Activated B cell treated with CpG ODN at 0.5 μM for 24 hours (primary cell): ENCODE measurements at regions not wholly inside any gene's neighbourhood (a gene's known extent, or its start where the extent isn't known, plus 50 kb on each side); places are given as distances from the start of the nearest gene placed in this dataset.

ENCODE experiments used
- ATAC-seq: fragments of 200-7000 bp; cut with Tn5 transposase; one replicate; pipeline ENCODE4 v1.10.0; 2021; ENCODE audit warnings: low read depth, mild to moderate bottlenecking, moderate library complexity
- CTCF ChIA-PET: fragments of 350-600 bp; sonication (Branson Sonifier 250); formaldehyde crosslinking; loops from one replicate; lab custom pipeline; 2021; ENCODE audit warnings: antibody characterized with exemption; lab: Charles Lee
- POLR2A ChIA-PET: fragments of 350-600 bp; sonication (Branson Sonifier 250); formaldehyde crosslinking; loops from one replicate; lab custom pipeline; 2021; ENCODE audit warnings: antibody characterized with exemption; lab: Charles Lee
- DNase-seq: peaks from one replicate; pipeline ENCODE4 v3.0.0; 2022
- H3K27ac Mint-ChIP-seq: one replicate; pipeline ENCODE4 v1.8.0; 2020; ENCODE audit warnings: mixed read lengths
- H3K27me3 Mint-ChIP-seq: one replicate; pipeline ENCODE4 v1.8.0; 2021; ENCODE audit warnings: mixed read lengths
- H3K36me3 Mint-ChIP-seq: one replicate; pipeline ENCODE4 v1.8.0; 2021; ENCODE audit warnings: low read depth, mixed read lengths
- H3K4me1 Mint-ChIP-seq: one replicate; pipeline ENCODE4 v1.8.0; 2021; ENCODE audit warnings: mixed read lengths
- H3K4me3 Mint-ChIP-seq: one replicate; pipeline ENCODE4 v1.8.0; 2020; ENCODE audit warnings: mild to moderate bottlenecking, mixed read lengths
- H3K9me3 Mint-ChIP-seq: one replicate; pipeline ENCODE4 v1.8.0; 2020; ENCODE audit warnings: mixed read lengths
- CTCF ChIP-seq: fragments of 200-600 bp; IDR thresholded peaks from one replicate; pipeline ENCODE4 v1.8.0; 2022; ENCODE audit warnings: antibody characterized with exemption, mild to moderate bottlenecking
- intact Hi-C: fragments of 100-400 bp; cut with micrococcal nuclease; formaldehyde crosslinking; loops from one replicate; pipeline ENCODE4 v1.15.1; 2024

GRCh38 chr7:142598297-142598696, 151.0 kb upstream of the PRSS1 start:
- Mint-ChIP-seq H3K27ac (no peak overlapping the region), H3K4me3 (no peak overlapping the region), H3K27me3 (peaks cover 42% of the 10 kb centered on the region), H3K36me3 (no peaks in the 10 kb centered on the region), H3K4me1 (no peaks in the 10 kb centered on the region), H3K9me3 (no peaks in the 10 kb centered on the region)
- DNase-seq (no peak), ATAC-seq (no peak)
- CTCF ChIA-PET = interaction anchor here (0.7 to 0.9 kb wide), 2 partner anchors 11 to 418 kb away, joined by 3 read pairs; no protein-coding TSS in a partner anchor
- POLR2A ChIA-PET = no interaction called here
- TF ChIP-seq CTCF = no peak
- intact Hi-C loops = no loop called here

- Mint-ChIP-seq H3K27ac (no peak overlapping the region), H3K36me3 (no peaks in the 10 kb centered on the region), H3K27me3 (peaks cover 43% of the 10 kb centered on the region), H3K4me1 (no peaks in the 10 kb centered on the region), H3K4me3 (no peak overlapping the region), H3K9me3 (no peaks in the 10 kb centered on the region)
- intact Hi-C loops = no loop called here
- ChIA-PET CTCF (interaction anchor here (0.9 kb wide), 1 partner anchor 10 kb away, joined by 3 read pairs; no protein-coding TSS in a partner anchor), POLR2A (no interaction called here)
- ATAC-seq (no peak), DNase-seq (no peak)
- no peak for TF ChIP-seq CTCF
Observed at GRCh38 chr7:142597547-142597946, 151.7 kb upstream of the PRSS1 start.

GRCh38 chr7:142595816-142596516, 153.3 kb upstream of the PRSS1 start:
- no peak overlapping the region for H3K4me3 Mint-ChIP-seq
- no peak for DNase-seq
- H3K4me1 Mint-ChIP-seq = no peaks in the 10 kb centered on the region
- intact Hi-C loops = no loop called here
- peaks cover 35% of the 10 kb centered on the region for H3K27me3 Mint-ChIP-seq
- H3K36me3 Mint-ChIP-seq = no peaks in the 10 kb centered on the region
- ChIA-PET POLR2A (interaction anchor here (0.7 kb wide), 1 partner anchor 20 kb away, joined by 3 read pairs; no protein-coding TSS in a partner anchor), CTCF (no interaction called here)
- no peak for TF ChIP-seq CTCF
- no peak overlapping the region for H3K27ac Mint-ChIP-seq
- ATAC-seq = no peak
- no peaks in the 10 kb centered on the region for H3K9me3 Mint-ChIP-seq

GRCh38 chr7:142594078-142594477, 155.2 kb upstream of the PRSS1 start:
- H3K9me3 Mint-ChIP-seq = no peaks in the 10 kb centered on the region
- intact Hi-C loops = no loop called here
- no peak overlapping the region for H3K27ac Mint-ChIP-seq
- ATAC-seq (no peak), DNase-seq (no peak)
- no peak for TF ChIP-seq CTCF
- H3K4me3 Mint-ChIP-seq = no peak overlapping the region
- H3K36me3 Mint-ChIP-seq = no peaks in the 10 kb centered on the region
- H3K27me3 Mint-ChIP-seq = peaks cover 30% of the 10 kb centered on the region
- POLR2A ChIA-PET = no interaction called here
- CTCF ChIA-PET = interaction anchor here (1.0 kb wide), 1 partner anchor 10 kb away, joined by 4 read pairs; no protein-coding TSS in a partner anchor
- no peaks in the 10 kb centered on the region for H3K4me1 Mint-ChIP-seq

GRCh38 chr7:142593106-142593505, 156.2 kb upstream of the PRSS1 start:
- ATAC-seq = no peak
- Mint-ChIP-seq H3K36me3 (no peaks in the 10 kb centered on the region), H3K4me1 (no peaks in the 10 kb centered on the region), H3K9me3 (no peaks in the 10 kb centered on the region), H3K27me3 (peaks cover 25% of the 10 kb centered on the region), H3K4me3 (no peak overlapping the region), H3K27ac (no peak overlapping the region)
- POLR2A ChIA-PET = no interaction called here
- DNase-seq = no peak
- CTCF ChIA-PET = no interaction called here
- TF ChIP-seq CTCF = no peak
- intact Hi-C loops = no loop called here
